GM12878 (cell line): ENCODE measurements at regions not wholly inside any gene's neighbourhood (a gene's known extent, or its start where the extent isn't known, plus 50 kb on each side); places are given as distances from the start of the nearest gene placed in this dataset.

ENCODE experiments used
- ATAC-seq: fragments of 200-7000 bp; cut with Tn5 transposase; 3 replicates; pipeline ENCODE4 v1.9.1; 2020; ENCODE audit warnings: mild to moderate bottlenecking, moderate library complexity
- BruUV-seq: library from RNA; stranded (reverse); fragments of 400-500 nt; replicated peaks from 2 replicates; lab custom pipeline; 2021; lab: Mats Ljungman, UMichigan
- CTCF ChIA-PET: fragments of 300-600 bp; sonication (Branson Sonifier 250); formaldehyde crosslinking; extraction: SDS; loops from one replicate; lab custom pipeline; 2021; ENCODE audit warnings: inconsistent platforms; lab: Yijun Ruan, JAX
- POLR2A ChIA-PET: fragments of 350-600 bp; formaldehyde crosslinking; extraction: SDS; loops from one replicate; lab custom pipeline; 2021; ENCODE audit warnings: inconsistent platforms; lab: Charles Lee
- RAD21 ChIA-PET: fragments of 300-600 bp; sonication (Branson Sonifier 250); formaldehyde crosslinking; loops from one replicate; lab custom pipeline; 2023; ENCODE audit warnings: antibody characterized with exemption; ENCODE audit not compliant: unreplicated experiment; lab: Charles Lee
- SMC1A ChIA-PET: fragments of 300-600 bp; sonication (Branson Sonifier 250); formaldehyde crosslinking; loops from one replicate; lab custom pipeline; 2023; ENCODE audit not compliant: unreplicated experiment, uncharacterized antibody; lab: Charles Lee
- DNase-seq: peaks from one replicate; pipeline ENCODE4 v3.0.0-alpha.2; 2011; ENCODE audit warnings: low read depth, low spot score
- FAIRE-seq: peaks from 3 replicates; lab custom pipeline; 2011; peaks lifted over from hg19 to GRCh38; lab: Jason Lieb, UNC
- H2AFZ ChIP-seq: 2 replicates; pipeline ENCODE4 v1.6.0; 2011; ENCODE audit warnings: low read depth, low read length, control low read depth; ENCODE audit not compliant: control insufficient read depth
- H3K27ac ChIP-seq: 2 replicates; pipeline ENCODE4 v1.5.1; 2011; ENCODE audit warnings: control low read depth; ENCODE audit not compliant: control insufficient read depth, insufficient read depth
- H3K27me3 ChIP-seq, 2 experiments: replicated peaks in 1 of 2; 2 replicates each; pipeline versions ENCODE4 v1.6.0 to v1.6.1; 2011; ENCODE audit warnings: low read length in 1 of 2; ENCODE audit not compliant: control insufficient read depth in 2 of 2, insufficient read depth in 2 of 2
- H3K36me3 ChIP-seq, 2 experiments: 2 replicates each; pipeline ENCODE4 v1.5.1; 2011; ENCODE audit warnings: low read length in 1 of 2; ENCODE audit not compliant: control insufficient read depth in 2 of 2, insufficient read depth in 2 of 2
- H3K4me1 ChIP-seq: 2 replicates; pipeline ENCODE4 v1.6.1; 2011; ENCODE audit warnings: mild to moderate bottlenecking, low read length, moderate library complexity, mixed read lengths; ENCODE audit not compliant: control insufficient read depth, insufficient read depth
- H3K4me2 ChIP-seq: 2 replicates; pipeline ENCODE4 v1.6.0; 2011; ENCODE audit warnings: control low read depth; ENCODE audit not compliant: control insufficient read depth, insufficient read depth
- H3K4me3 ChIP-seq: fragments of 200-600 bp; sonication (generic); 2 replicates; pipeline ENCODE4 v1.5.1; 2016
- H3K79me2 ChIP-seq: 2 replicates; pipeline ENCODE4 v1.6.0; 2011; ENCODE audit warnings: low read length; ENCODE audit not compliant: control insufficient read depth, insufficient read depth
- H3K9ac ChIP-seq: 2 replicates; pipeline ENCODE4 v1.8.0; 2011; ENCODE audit warnings: low read length, control low read depth, mixed read lengths; ENCODE audit not compliant: control insufficient read depth, insufficient read depth
- H3K9me3 ChIP-seq: replicated peaks from 3 replicates; pipeline ENCODE4 v1.5.1; 2011; ENCODE audit warnings: mild to moderate bottlenecking, low read length; ENCODE audit not compliant: control insufficient read depth, insufficient read depth
- H4K20me1 ChIP-seq: 2 replicates; pipeline ENCODE4 v1.6.0; 2011; ENCODE audit not compliant: control insufficient read depth, insufficient read depth
- ASH2L ChIP-seq: fragments of 300-600, 200-600 bp; sonication (generic); IDR thresholded peaks from 2 replicates; pipeline ENCODE4 v1.6.1; 2017; ENCODE audit warnings: low read depth, mild to moderate bottlenecking, borderline replicate concordance
- EP300 ChIP-seq, 2 experiments: fragments of 150-350 bp in 1 of 2; IDR thresholded peaks; 2 replicates each; pipeline ENCODE4 v1.6.1; 2011 to 2012; ENCODE audit warnings: low read depth in 2 of 2, low read length in 2 of 2, borderline replicate concordance in 1 of 2, improper control_type of control experiment in 1 of 2, inconsistent platforms in 1 of 2; ENCODE audit not compliant: control insufficient read depth in 1 of 2
- FOXK2 ChIP-seq: fragments of 450-650 bp; IDR thresholded peaks from 2 replicates; pipeline ENCODE4 v1.6.1; 2017; ENCODE audit warnings: mild to moderate bottlenecking, moderate library complexity
- NBN ChIP-seq: fragments of 450-650 bp; IDR thresholded peaks from 2 replicates; pipeline ENCODE4 v1.6.1; 2016
- POLR2AphosphoS5 ChIP-seq: IDR thresholded peaks from 2 replicates; pipeline ENCODE4 v1.6.1; 2011; ENCODE audit warnings: mild to moderate bottlenecking, low read length, inconsistent platforms
- RELA ChIP-seq: fragments of 450-650 bp; IDR thresholded peaks from 2 replicates; pipeline ENCODE4 v1.8.0; 2014; ENCODE audit warnings: borderline replicate concordance; ENCODE audit not compliant: partially characterized antibody
- RFX5 ChIP-seq: IDR thresholded peaks from 2 replicates; pipeline ENCODE4 v1.6.1; 2011; ENCODE audit warnings: low read depth, low read length, improper control_type of control experiment
- SMAD5 ChIP-seq: IDR thresholded peaks from 2 replicates; pipeline ENCODE4 v1.6.1; 2016; ENCODE audit warnings: antibody characterized with exemption, low read depth
- SMC3 ChIP-seq: IDR thresholded peaks from 2 replicates; pipeline ENCODE4 v1.6.1; 2011; ENCODE audit warnings: low read length, improper control_type of control experiment, borderline replicate concordance
- SUPT20H ChIP-seq: IDR thresholded peaks from 2 replicates; pipeline ENCODE4 v1.6.1; 2011; ENCODE audit warnings: low read depth, mild to moderate bottlenecking, low read length, moderate library complexity, borderline replicate concordance; ENCODE audit not compliant: control insufficient read depth
- ZNF217 ChIP-seq: fragments of 450-650 bp; IDR thresholded peaks from 2 replicates; pipeline ENCODE4 v1.6.1; 2017; ENCODE audit warnings: antibody characterized with exemption, mild to moderate bottlenecking
- ZNF622 ChIP-seq: fragments of 450-650 bp; IDR thresholded peaks from 2 replicates; pipeline ENCODE4 v1.6.1; 2017; ENCODE audit warnings: mild to moderate bottlenecking, inconsistent platforms
- WGBS: methylation state at CpG from one replicate; pipeline ENCODE4 v1.1.6; 2016; ENCODE audit warnings: low lambda C conversion rate; ENCODE audit not compliant: insufficient replicate concordance, insufficient coverage; ENCODE audit errors: missing lambda C conversion rate; 5-methylcytosine and 5-hydroxymethylcytosine counted together
- in situ Hi-C: fragments of 300-500 bp; cut with MboI; formaldehyde crosslinking; loops from 9 replicates; pipeline ENCODE4 v1.14.3; 2018; ENCODE audit warnings: mixed read lengths
- intact Hi-C: fragments of 100-400 bp; cut with micrococcal nuclease; formaldehyde crosslinking; loops from one replicate; pipeline ENCODE4 v1.14.2; 2022; ENCODE audit not compliant: unreplicated experiment
- TF ChIP-seq, protein P1 (sequence below): IDR thresholded peaks from 2 replicates; pipeline ENCODE4 v1.6.1; 2011; ENCODE audit warnings: mild to moderate bottlenecking, low read depth, low read length, moderate library complexity; ENCODE audit not compliant: insufficient replicate concordance
- TF ChIP-seq, protein P2 (sequence below): fragments of 450-650 bp; IDR thresholded peaks from 2 replicates; pipeline ENCODE4 v1.6.1; 2017; ENCODE audit warnings: borderline replicate concordance

DNA sequence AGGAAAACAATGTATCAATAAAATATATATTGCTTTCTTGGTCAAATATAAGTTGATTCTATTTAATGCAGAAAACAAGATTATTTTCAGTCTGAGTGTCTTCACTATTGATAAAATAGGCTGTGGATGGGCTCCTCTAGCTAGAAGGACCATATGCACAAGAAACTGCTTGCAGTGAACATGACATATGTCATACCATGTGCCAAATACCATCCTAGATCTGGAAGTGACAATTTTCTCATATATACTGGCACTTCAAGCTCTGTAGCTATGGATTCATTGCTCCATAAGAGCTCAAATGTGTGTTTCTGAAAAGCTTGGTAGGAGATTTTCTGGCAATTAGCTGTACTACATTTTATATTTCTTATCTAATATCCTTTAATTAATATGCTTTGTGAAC lies 95.6 kb upstream of the CDH6 start:
- CTCF ChIA-PET, result no interaction called here
- Histone ChIP-seq H3K27me3 (no peaks in the 10 kb centered on the region), H3K79me2 (no peaks in the 10 kb centered on the region), H3K9me3 (no peaks in the 10 kb centered on the region), H4K20me1 (no peaks in the 10 kb centered on the region), H3K4me1 (no peaks in the 10 kb centered on the region), H3K4me2 (no peak overlapping the region), H3K4me3 (no peak overlapping the region), H3K36me3 (no peaks in the 10 kb centered on the region), H3K9ac (no peak overlapping the region), H2AFZ (no peak overlapping the region), H3K27ac (no peak overlapping the region)
- FAIRE-seq, result no peak
- no peak for ATAC-seq
- TF ChIP-seq, protein P1, sequence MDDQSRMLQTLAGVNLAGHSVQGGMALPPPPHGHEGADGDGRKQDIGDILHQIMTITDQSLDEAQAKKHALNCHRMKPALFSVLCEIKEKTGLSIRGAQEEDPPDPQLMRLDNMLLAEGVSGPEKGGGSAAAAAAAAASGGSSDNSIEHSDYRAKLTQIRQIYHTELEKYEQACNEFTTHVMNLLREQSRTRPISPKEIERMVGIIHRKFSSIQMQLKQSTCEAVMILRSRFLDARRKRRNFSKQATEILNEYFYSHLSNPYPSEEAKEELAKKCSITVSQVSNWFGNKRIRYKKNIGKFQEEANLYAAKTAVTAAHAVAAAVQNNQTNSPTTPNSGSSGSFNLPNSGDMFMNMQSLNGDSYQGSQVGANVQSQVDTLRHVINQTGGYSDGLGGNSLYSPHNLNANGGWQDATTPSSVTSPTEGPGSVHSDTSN, result no peak
- no peak for DNase-seq
- intact Hi-C loops (no loop called here), in situ Hi-C loops (no loop called here)
- SMC1A ChIA-PET, result no interaction called here
- RAD21 ChIA-PET, result no interaction called here
- POLR2A ChIA-PET, result no interaction called here
- BruUV-seq, result no TSS peak

DNA sequence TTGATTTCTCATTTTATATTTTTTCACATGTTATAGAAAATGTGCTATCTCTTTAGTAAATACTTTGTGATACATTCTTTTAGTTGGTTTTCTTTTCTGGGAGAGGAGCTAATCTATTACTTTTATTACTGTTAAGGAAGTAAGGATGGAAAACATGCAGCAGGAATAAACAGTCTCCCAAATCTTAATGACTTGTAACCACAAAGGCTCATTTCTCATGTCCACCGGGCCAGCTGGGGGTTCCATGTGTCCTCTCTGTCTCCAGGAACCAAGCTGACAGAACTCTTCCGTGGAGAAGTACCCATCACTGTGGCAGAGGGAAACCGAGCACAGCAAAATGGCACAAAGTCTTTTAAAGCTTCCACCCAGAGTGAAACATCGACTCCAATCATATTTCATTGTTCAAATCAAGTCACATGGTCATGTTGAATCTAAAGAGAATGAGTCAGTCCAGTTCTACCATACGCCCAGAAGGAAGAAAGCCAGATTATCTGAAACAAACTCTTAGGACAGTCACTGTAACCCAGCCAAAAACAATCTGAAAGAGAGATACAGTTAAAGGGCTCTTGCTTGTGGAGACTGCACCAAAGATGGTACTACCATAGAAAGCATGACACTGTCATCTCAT lies 97.1 kb upstream of the CDH6 start:
- H3K4me2 ChIP-seq, result no peak overlapping the region
- RAD21 ChIA-PET, result no interaction called here
- no peak overlapping the region for H3K9ac ChIP-seq
- intact Hi-C loops (no loop called here), in situ Hi-C loops (no loop called here)
- H3K4me1 ChIP-seq, result no peaks in the 10 kb centered on the region
- no peak for ATAC-seq
- no peak for FAIRE-seq
- POLR2A ChIA-PET, result no interaction called here
- H3K79me2 ChIP-seq, result no peaks in the 10 kb centered on the region
- H3K36me3 ChIP-seq, result no peaks in the 10 kb centered on the region
- DNase-seq, result no peak
- CTCF ChIA-PET, result no interaction called here
- H4K20me1 ChIP-seq, result no peaks in the 10 kb centered on the region
- WGBS, result 17% methylated on average over 5 of the region's 5 CpGs
- no TSS peak for BruUV-seq
- no peak overlapping the region for H3K27ac ChIP-seq
- no peaks in the 10 kb centered on the region for H3K9me3 ChIP-seq
- H3K4me3 ChIP-seq, result no peak overlapping the region
- H2AFZ ChIP-seq, result no peak overlapping the region
- H3K27me3 ChIP-seq, result no peaks in the 10 kb centered on the region
- SMC1A ChIA-PET, result no interaction called here
- TF ChIP-seq NBN (no peak), SMAD5 (no peak), ZNF217 (no peak), EP300 (IDR thresholded peaks at IDR 0.05; ENCODE audit: borderline replicate concordance in 1 of 2, control insufficient read depth in 1 of 2, low read depth in 2 of 2, low read length in 2 of 2) (no peak), ASH2L (no peak), ZNF622 (no peak), SMC3 (no peak), SUPT20H (no peak), POLR2AphosphoS5 (no peak), FOXK2 (no peak), RELA (no peak), RFX5 (no peak)
- TF ChIP-seq, protein P2, sequence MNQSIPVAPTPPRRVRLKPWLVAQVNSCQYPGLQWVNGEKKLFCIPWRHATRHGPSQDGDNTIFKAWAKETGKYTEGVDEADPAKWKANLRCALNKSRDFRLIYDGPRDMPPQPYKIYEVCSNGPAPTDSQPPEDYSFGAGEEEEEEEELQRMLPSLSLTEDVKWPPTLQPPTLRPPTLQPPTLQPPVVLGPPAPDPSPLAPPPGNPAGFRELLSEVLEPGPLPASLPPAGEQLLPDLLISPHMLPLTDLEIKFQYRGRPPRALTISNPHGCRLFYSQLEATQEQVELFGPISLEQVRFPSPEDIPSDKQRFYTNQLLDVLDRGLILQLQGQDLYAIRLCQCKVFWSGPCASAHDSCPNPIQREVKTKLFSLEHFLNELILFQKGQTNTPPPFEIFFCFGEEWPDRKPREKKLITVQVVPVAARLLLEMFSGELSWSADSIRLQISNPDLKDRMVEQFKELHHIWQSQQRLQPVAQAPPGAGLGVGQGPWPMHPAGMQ, result no peak
